ENCODE measurements at regions not wholly inside any gene's neighbourhood (a gene's known extent, or its start where the extent isn't known, plus 50 kb on each side); places are given as distances from the start of the nearest gene placed in this dataset.

DNA sequence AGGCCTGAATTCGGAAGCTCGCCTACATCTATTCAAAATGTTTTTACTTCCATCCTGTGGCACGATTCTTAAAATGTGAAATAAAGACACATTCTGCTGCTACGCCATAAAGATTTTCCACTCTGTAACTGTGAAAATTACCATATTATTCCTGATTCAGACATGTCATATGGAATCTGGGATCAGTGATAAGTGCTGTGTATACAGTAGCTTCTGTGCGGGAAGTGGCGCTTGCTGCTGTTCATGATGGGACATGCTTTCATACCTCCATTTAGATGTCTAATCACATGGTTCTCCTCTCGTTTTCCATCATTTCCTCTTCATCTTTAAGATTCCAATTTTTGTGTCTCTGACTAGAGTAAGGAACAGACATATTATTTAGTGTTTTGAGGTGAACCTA, 163.2 kb downstream of the TMEM182 start:
- intact Hi-C loops (cut with micrococcal nuclease; ENCODE audit: unreplicated experiment): no loop called here
- no peak for DNase-seq (ENCODE audit: low spot score)
- TF ChIP-seq, protein P1, sequence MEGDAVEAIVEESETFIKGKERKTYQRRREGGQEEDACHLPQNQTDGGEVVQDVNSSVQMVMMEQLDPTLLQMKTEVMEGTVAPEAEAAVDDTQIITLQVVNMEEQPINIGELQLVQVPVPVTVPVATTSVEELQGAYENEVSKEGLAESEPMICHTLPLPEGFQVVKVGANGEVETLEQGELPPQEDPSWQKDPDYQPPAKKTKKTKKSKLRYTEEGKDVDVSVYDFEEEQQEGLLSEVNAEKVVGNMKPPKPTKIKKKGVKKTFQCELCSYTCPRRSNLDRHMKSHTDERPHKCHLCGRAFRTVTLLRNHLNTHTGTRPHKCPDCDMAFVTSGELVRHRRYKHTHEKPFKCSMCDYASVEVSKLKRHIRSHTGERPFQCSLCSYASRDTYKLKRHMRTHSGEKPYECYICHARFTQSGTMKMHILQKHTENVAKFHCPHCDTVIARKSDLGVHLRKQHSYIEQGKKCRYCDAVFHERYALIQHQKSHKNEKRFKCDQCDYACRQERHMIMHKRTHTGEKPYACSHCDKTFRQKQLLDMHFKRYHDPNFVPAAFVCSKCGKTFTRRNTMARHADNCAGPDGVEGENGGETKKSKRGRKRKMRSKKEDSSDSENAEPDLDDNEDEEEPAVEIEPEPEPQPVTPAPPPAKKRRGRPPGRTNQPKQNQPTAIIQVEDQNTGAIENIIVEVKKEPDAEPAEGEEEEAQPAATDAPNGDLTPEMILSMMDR (conservative IDR thresholded peaks at IDR 0.05; ENCODE audit: low read depth, low read length): no peak
- H3K9me3 ChIP-seq (ENCODE audit: low read depth, low read length, poor library complexity, severe bottlenecking): no peaks in the 10 kb centered on the region
- H3K27me3 ChIP-seq (replicated peaks; ENCODE audit: insufficient read depth, low read depth, low read length, poor library complexity): no peaks in the 10 kb centered on the region
- H3K4me3 ChIP-seq (ENCODE audit: low read depth, low read length, poor library complexity, severe bottlenecking): no peak overlapping the region
- no peaks in the 10 kb centered on the region for H3K4me1 ChIP-seq (ENCODE audit: insufficient read depth, low read length, poor library complexity, severe bottlenecking)
- POLR2A ChIA-PET (ENCODE audit: low non-redundant PET): no interaction called here
- CTCF ChIA-PET: no interaction called here
- no peaks in the 10 kb centered on the region for H3K36me3 ChIP-seq (ENCODE audit: insufficient read depth, low read length, poor library complexity, severe bottlenecking)
- H3K27ac ChIP-seq (ENCODE audit: low read depth, low read length, poor library complexity, severe bottlenecking): no peak overlapping the region
- no TSS peak for BruUV-seq (replicated peaks)

DNA sequence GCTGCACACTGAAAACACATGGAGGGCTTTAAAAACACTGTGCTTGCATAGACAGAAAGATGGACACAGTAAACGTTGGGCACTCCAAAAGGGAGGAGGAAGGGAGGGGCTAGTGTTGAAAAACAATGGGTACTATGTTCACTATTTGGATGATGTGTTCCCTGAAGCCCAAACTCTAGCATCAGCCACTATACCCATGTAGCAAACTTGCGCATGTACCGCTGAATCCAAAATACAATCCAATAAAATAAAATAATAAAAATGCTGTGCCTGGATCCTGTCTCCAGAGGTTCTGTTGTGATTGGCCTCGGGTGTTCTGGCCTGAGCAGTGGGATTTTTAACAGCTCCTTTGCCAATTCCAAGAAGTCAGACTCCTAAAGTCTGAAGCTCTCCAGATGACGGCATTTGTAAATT, 166.0 kb downstream of the TMEM182 start:
- no TSS peak for BruUV-seq (replicated peaks)
- POLR2A ChIA-PET (ENCODE audit: low non-redundant PET): no interaction called here
- TF ChIP-seq EZH2 (IDR thresholded peaks at IDR 0.05; ENCODE audit: borderline replicate concordance, low read depth, low read length, poor library complexity, severe bottlenecking): no peak
- TF ChIP-seq, protein P1 (conservative IDR thresholded peaks at IDR 0.05; ENCODE audit: low read depth, low read length): no peak
- Histone ChIP-seq H3K4me3 (ENCODE audit: low read depth, low read length, poor library complexity, severe bottlenecking) (no peak overlapping the region), H3K36me3 (ENCODE audit: insufficient read depth, low read length, poor library complexity, severe bottlenecking) (no peaks in the 10 kb centered on the region), H3K9me3 (ENCODE audit: low read depth, low read length, poor library complexity, severe bottlenecking) (peaks cover 6% of the 10 kb centered on the region), H3K27me3 (replicated peaks; ENCODE audit: insufficient read depth, low read depth, low read length, poor library complexity) (no peaks in the 10 kb centered on the region), H3K27ac (ENCODE audit: low read depth, low read length, poor library complexity, severe bottlenecking) (no peak overlapping the region), H3K4me1 (ENCODE audit: insufficient read depth, low read length, poor library complexity, severe bottlenecking) (no peaks in the 10 kb centered on the region)
- no peak for DNase-seq (ENCODE audit: low spot score)
- intact Hi-C loops (cut with micrococcal nuclease; ENCODE audit: unreplicated experiment): no loop called here
- CTCF ChIA-PET: no interaction called here

DNA sequence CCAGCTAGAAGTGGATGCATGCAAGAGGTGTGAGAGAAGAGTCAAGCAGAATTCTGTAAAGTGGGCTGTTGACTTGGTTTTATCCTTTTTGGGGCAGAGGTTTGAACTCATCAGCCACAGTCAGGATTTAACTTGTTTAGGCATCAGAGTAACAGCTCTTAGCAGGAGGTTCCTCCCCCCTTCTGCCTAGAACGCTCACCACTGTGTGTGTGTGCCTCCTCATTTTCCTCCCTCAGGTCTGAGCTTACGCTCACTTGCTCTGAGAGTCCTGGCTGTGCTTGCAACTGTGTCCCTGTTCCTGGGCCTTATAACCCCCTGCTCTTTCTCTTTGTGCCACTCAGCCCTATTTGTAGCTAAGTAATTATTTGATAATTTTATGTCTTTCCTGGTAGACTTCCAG, 167.9 kb downstream of the TMEM182 start:
- ChIA-PET POLR2A (ENCODE audit: low non-redundant PET) (interaction anchor here (0.6 kb wide), 1 partner anchor 487 kb away, joined by 16 read pairs; no protein-coding TSS in a partner anchor), CTCF (no interaction called here)
- TF ChIP-seq, protein P1 (conservative IDR thresholded peaks at IDR 0.05; ENCODE audit: low read depth, low read length): no peak
- no peak for TF ChIP-seq EZH2 (IDR thresholded peaks at IDR 0.05; ENCODE audit: borderline replicate concordance, low read depth, low read length, poor library complexity, severe bottlenecking)
- intact Hi-C loops (cut with micrococcal nuclease; ENCODE audit: unreplicated experiment): no loop called here
- DNase-seq (ENCODE audit: low spot score): no peak
- Histone ChIP-seq H3K4me3 (ENCODE audit: low read depth, low read length, poor library complexity, severe bottlenecking) (no peak overlapping the region), H3K27ac (ENCODE audit: low read depth, low read length, poor library complexity, severe bottlenecking) (no peak overlapping the region), H3K9me3 (ENCODE audit: low read depth, low read length, poor library complexity, severe bottlenecking) (peaks cover 6% of the 10 kb centered on the region), H3K4me1 (ENCODE audit: insufficient read depth, low read length, poor library complexity, severe bottlenecking) (no peaks in the 10 kb centered on the region), H3K27me3 (replicated peaks; ENCODE audit: insufficient read depth, low read depth, low read length, poor library complexity) (no peaks in the 10 kb centered on the region), H3K36me3 (ENCODE audit: insufficient read depth, low read length, poor library complexity, severe bottlenecking) (no peaks in the 10 kb centered on the region)
- BruUV-seq (replicated peaks): no TSS peak
